HEK293 (cell line): ENCODE measurements at regions not wholly inside any gene's neighbourhood (a gene's known extent, or its start where the extent isn't known, plus 50 kb on each side); places are given as distances from the start of the nearest gene placed in this dataset.

Source experiments
- CTCF ChIP-seq: fragments of 450-650 bp; formaldehyde crosslinking; IDR thresholded peaks from 2 replicates; pipeline ENCODE4 v1.5.1; 2016; ENCODE audit warnings: missing biosample characterization, missing genetic modification characterization
- SP7 ChIP-seq: fragments of 450-650 bp; formaldehyde crosslinking; IDR thresholded peaks from 2 replicates; pipeline ENCODE4 v1.5.1; 2016; ENCODE audit warnings: missing biosample characterization, missing genetic modification characterization
- ZNF777 ChIP-seq: fragments of 450-650 bp; formaldehyde crosslinking; IDR thresholded peaks from 2 replicates; pipeline ENCODE4 v1.5.1; 2017; ENCODE audit warnings: missing biosample characterization, missing genetic modification characterization, borderline replicate concordance

- no peak for TF ChIP-seq ZNF777
- TF ChIP-seq SP7 (tag by site-specific recombination): no peak
- TF ChIP-seq CTCF (tag by site-specific recombination): no peak
Observed at GRCh38 chr5:2131196-2131595, 248.5 kb upstream of the IRX4 start.
